ENCODE measurements at regions not wholly inside any gene's neighbourhood (a gene's known extent, or its start where the extent isn't known, plus 50 kb on each side); places are given as distances from the start of the nearest gene placed in this dataset.

DNA sequence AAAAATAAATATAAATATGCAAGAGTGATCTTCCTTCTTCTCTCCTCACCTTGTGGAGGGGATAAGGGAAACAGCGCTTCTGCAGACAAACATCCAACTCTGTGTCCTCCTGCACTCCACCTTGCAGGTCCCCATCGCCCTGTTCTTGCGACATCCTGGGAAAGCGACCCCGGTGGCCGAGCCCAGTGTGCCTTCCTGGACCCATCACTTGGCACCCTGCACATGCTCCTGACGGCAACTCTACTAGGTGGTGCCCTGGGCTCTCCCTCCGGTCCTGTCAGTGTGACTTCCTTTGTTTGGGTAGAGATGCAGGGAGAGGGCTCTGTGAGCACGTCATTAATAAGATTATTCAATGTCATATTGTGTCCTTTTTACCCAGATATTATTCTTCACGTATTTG lies 266.0 kb upstream of the ADAMTS16 start:
- WGBS, 2 donors, result 83 to 84% methylated on average over 10 of the region's 10 CpGs
- TF ChIP-seq, protein P1, sequence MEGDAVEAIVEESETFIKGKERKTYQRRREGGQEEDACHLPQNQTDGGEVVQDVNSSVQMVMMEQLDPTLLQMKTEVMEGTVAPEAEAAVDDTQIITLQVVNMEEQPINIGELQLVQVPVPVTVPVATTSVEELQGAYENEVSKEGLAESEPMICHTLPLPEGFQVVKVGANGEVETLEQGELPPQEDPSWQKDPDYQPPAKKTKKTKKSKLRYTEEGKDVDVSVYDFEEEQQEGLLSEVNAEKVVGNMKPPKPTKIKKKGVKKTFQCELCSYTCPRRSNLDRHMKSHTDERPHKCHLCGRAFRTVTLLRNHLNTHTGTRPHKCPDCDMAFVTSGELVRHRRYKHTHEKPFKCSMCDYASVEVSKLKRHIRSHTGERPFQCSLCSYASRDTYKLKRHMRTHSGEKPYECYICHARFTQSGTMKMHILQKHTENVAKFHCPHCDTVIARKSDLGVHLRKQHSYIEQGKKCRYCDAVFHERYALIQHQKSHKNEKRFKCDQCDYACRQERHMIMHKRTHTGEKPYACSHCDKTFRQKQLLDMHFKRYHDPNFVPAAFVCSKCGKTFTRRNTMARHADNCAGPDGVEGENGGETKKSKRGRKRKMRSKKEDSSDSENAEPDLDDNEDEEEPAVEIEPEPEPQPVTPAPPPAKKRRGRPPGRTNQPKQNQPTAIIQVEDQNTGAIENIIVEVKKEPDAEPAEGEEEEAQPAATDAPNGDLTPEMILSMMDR (IDR thresholded peaks at IDR 0.05), result no peak
- no peak for TF ChIP-seq POLR2A (IDR thresholded peaks at IDR 0.05)
- intact Hi-C loops (cut with DNase I; ENCODE audit: low total_unique reads), result loop anchor here (10.0 kb wide), 1 partner anchor 541 kb away; no protein-coding TSS in a partner anchor
- no peak for DNase-seq (ENCODE audit: low spot score in 2 of 2)
- no peak overlapping the region for H3K4me3 ChIP-seq (ENCODE audit: low read depth, poor library complexity, severe bottlenecking)

GRCh38 chr5:4875942-4876341 lies 264.2 kb upstream of the ADAMTS16 start:
- TF ChIP-seq, protein P1 (IDR thresholded peaks at IDR 0.05), result no peak
- no peak for TF ChIP-seq POLR2A (IDR thresholded peaks at IDR 0.05)
- peak in 1 of 2 donors; percentile 61 for DNase-seq (ENCODE audit: low spot score in 2 of 2)
- 93% methylated on average over 4 of the region's 4 CpGs for WGBS, 2 donors
- intact Hi-C loops (cut with DNase I; ENCODE audit: low total_unique reads), result loop anchor here (10.0 kb wide), 1 partner anchor 539 kb away; no protein-coding TSS in a partner anchor
- no peak overlapping the region for H3K4me3 ChIP-seq (ENCODE audit: low read depth, poor library complexity, severe bottlenecking)

- TF ChIP-seq POLR2A (IDR thresholded peaks at IDR 0.05), result no peak
- TF ChIP-seq, protein P1 (IDR thresholded peaks at IDR 0.05), result no peak
- intact Hi-C loops (cut with DNase I; ENCODE audit: low total_unique reads), result loop anchor here (10.0 kb wide), 1 partner anchor 538 kb away; no protein-coding TSS in a partner anchor
- 76 to 81% methylated on average over 8 to 9 of the region's 9 CpGs for WGBS, 2 donors
- H3K4me3 ChIP-seq (ENCODE audit: low read depth, poor library complexity, severe bottlenecking), result no peak overlapping the region
- DNase-seq (ENCODE audit: low spot score in 2 of 2), result peak in 1 of 2 donors; percentile 66
Measured at GRCh38 chr5:4876804-4877203, 263.3 kb upstream of the ADAMTS16 start.

GRCh38 chr5:4877579-4877978 lies 262.6 kb upstream of the ADAMTS16 start:
- 87 to 88% methylated on average over 6 of the region's 6 CpGs for WGBS, 2 donors
- no peak overlapping the region for H3K4me3 ChIP-seq (ENCODE audit: low read depth, poor library complexity, severe bottlenecking)
- DNase-seq (ENCODE audit: low spot score in 2 of 2), result no peak
- intact Hi-C loops (cut with DNase I; ENCODE audit: low total_unique reads), result loop anchor here (10.0 kb wide), 1 partner anchor 537 kb away; no protein-coding TSS in a partner anchor
- TF ChIP-seq, protein P1 (IDR thresholded peaks at IDR 0.05), result no peak
- no peak for TF ChIP-seq POLR2A (IDR thresholded peaks at IDR 0.05)

- TF ChIP-seq, protein P1 (IDR thresholded peaks at IDR 0.05), result no peak
- TF ChIP-seq POLR2A (IDR thresholded peaks at IDR 0.05), result no peak
- intact Hi-C loops (cut with DNase I; ENCODE audit: low total_unique reads), result loop anchor here (10.0 kb wide), 1 partner anchor 536 kb away; no protein-coding TSS in a partner anchor
- WGBS, 2 donors, result 93 to 97% methylated on average over 10 of the region's 10 CpGs
Measured at GRCh38 chr5:4879075-4879474, 261.1 kb upstream of the ADAMTS16 start.

More at GRCh38 chr5:4879075-4879474, 261.1 kb upstream of the ADAMTS16 start:
- H3K4me3 ChIP-seq (ENCODE audit: low read depth, poor library complexity, severe bottlenecking), result no peak overlapping the region
- peak in 1 of 2 donors; percentile 78 for DNase-seq (ENCODE audit: low spot score in 2 of 2)
